HG02870 (cell line): ENCODE measurements at regions not wholly inside any gene's neighbourhood (a gene's known extent, or its start where the extent isn't known, plus 50 kb on each side); places are given as distances from the start of the nearest gene placed in this dataset.

Experiments used
- ATAC-seq: cut with Tn5 transposase; IDR thresholded peaks from one replicate; pipeline ENCODE4 v1.9.1; 2021; ENCODE audit warnings: mild to moderate bottlenecking, moderate library complexity; ENCODE audit not compliant: unreplicated experiment

DNA sequence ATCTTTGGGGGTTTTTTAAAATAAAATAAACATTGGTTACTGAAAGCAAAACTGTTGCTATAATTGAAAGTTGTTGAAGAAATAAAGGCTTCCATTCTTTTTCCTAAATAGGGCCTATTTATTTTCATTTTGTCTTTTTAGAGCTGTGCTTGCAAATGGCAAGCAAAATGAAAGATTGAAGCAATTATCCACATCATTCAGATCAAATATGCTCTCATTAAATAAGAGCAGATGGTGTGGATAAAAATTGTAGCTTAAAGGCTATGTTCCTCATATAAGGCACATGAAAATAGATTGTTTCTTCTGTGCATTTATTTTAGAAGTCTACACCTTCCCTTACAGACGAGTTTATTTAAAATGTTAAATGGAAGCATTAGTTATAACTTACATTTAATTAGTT lies 1317.7 kb downstream of the MRPL39 start:
- ATAC-seq = no peak

DNA sequence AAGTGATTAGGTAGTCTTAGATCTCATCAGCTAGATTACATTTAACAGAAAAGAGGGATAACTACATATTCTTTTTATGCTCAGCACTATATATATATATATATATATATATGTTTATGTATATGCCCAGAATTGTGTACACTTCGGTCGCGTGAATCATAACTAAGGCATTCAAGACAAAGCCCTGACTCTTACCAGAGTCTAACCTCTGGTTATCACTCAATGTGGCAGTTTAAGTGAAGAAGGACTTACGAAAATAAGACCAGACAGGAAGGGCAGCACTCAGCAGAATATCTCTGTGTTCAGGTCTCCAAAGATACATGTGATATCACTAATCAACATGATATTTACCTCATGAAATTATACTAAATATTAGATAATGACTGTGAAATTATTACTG lies 1326.7 kb downstream of the MRPL39 start:
- no peak for ATAC-seq

DNA sequence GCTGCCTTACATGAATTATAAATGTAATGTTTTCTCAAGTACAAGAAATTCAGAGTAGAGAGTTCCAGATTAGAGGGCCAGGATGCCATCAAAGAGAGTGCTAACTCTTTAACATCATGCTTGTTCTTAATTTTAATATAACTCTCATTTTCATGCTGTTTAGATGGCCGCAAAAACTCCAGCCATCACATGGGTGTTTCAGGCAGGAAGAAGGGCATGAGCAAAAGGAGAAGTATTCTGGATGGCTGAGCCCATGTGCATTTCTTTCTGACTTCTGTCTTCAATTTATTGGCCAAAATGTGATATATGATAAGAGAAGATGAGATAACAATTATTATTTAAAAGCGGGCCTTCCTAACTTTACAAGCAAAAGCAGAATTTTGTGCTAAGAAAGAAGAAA lies 1328.6 kb downstream of the MRPL39 start:
- no peak for ATAC-seq

DNA sequence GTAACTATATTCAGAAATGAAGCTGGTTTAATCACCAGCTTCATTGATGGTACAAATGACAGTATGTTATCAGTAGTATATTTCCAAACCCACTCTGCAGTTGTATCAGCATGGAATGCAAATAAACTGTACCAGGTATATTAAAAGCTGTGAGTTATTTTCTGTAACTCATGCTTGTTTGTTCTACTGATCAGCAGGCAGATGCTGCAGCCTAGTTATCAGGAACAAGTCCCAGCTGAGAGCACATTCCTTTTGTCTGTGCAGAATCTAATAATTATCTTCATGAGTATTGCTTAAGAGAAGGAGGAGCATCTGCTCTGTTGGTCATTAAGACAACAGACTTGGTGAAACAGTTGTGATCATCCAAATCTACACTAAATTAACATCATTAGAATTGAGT lies 1331.1 kb downstream of the MRPL39 start:
- ATAC-seq = no peak

DNA sequence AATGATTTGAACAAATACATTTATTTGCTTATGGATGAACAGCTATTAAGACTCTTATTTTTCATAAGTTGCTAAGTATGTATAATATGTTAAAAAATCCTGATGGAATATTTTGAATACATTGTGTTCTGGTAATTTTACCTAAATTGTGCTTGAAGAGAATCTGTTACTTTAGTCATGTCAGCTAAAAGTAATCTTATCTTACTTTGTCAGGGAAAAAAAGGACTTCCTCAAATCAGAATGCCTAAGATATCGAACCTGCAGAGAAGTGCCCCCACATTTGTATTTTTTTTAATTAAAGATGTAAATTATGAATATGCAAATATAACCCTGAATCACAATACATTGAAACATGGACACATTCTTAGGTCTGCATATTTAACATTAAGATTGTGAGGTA lies 1331.7 kb downstream of the MRPL39 start:
- ATAC-seq = no peak

DNA sequence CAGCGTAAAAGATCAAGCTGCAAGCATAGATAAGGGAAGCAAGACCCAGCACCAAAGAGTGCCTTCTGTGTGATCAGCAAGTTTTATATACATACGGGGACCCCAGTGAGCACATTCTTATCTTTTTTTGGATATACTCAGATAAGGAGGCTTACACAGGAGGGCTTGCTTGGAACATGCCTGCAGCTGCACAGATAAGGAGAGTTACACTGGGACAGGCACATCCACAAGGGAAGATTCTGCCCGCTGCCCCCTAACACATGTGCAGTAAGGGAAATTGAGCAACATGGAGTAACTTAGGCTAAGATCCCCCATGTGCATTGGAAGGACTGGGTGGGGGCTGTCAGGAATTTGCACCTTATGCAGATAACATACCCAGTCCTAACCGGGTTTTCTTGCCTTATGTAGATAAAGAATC lies 1334.8 kb downstream of the MRPL39 start:
- ATAC-seq = no peak

DNA sequence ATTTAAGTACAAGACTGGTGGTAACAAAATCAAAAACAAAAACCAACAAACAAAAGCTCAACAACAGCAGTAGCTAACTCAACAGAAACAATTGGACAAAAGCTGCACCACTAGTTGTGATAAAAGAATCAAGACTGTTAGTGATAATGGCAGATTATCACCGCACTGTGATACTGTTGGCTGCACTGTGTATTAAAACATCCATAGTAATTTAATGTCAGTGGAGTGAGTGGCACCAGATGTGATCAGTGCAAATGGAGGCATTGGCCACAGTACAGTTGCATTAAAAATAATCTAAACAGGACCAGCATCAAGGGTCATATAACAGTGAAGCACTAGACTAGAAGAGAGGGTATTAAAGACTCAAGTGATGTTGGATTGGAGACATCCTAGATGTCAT lies 1341.3 kb downstream of the MRPL39 start:
- no peak for ATAC-seq

DNA sequence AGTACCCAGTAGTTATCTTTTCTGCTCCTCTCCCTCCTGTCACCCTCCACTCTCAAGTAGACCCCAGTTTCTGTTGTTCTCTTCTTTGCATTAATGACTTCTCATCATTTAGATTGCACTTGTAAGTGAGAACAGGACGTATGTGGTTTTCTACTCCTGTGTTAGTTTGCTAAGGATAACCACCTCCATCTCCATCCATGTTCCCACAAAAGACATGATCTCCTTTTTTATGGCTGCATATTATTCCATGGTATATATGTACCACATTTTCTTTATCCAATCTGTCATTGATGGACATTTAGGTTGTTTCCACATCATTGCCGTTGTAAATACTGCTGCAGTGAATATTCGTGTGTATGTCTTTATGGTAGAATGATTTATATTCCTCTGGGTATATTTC lies 1346.5 kb downstream of the MRPL39 start:
- ATAC-seq = no peak

DNA sequence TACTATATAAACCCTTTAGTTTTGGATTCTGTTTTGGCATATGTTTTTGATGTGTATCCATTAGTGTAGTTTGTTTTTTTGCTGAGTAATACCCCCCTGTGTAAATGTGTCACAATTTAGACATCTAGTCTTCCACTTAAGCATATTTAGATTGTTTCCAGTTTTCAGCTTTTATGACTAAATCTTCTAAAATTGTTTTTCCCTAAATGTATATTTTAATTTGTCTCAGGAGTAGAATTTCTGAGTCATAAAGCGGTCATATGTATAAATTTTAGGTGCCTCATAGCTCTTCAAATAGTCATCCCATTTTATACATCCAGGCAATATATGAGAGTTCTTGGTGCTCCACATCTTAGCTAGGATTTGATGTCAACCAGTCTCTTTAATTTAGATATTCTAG lies 1348.0 kb downstream of the MRPL39 start:
- no peak for ATAC-seq

DNA sequence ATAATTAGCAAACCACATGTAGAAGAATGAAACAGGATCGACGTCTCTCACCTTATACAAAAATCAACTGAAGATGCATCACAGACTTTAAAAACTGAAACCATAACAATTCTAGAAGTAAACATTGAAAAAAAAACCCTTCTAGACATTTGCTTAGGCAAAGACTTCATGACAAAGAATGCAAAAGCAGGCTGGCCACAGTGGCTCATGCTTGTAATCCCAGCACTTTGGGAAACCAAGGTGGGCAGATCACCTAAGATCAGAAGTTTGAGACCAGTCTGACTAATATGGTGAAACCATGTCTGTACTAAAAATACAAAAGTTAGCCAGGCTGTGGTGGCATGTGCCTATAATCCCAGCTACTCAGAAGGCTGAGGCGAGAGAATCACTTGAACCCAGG lies 1351.7 kb downstream of the MRPL39 start:
- no peak for ATAC-seq

DNA sequence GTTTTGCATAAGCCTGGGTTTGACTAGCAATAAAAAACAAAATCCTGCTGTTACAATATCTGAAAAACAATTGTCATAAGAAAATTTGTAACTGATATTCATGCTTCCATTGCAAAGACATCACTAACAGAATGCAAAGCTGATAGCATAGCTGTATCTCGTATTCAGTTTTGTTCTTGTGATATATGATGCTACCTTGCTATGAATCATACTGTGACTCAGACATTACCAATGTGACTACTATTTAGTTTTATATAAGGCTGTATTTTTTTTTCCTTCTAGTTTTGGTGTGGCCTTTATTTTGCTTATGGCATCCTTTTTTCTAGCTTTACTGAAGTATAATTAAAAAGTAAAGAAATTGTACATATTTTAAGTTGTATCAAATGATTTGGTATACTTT lies 1381.8 kb downstream of the MRPL39 start:
- no peak for ATAC-seq

DNA sequence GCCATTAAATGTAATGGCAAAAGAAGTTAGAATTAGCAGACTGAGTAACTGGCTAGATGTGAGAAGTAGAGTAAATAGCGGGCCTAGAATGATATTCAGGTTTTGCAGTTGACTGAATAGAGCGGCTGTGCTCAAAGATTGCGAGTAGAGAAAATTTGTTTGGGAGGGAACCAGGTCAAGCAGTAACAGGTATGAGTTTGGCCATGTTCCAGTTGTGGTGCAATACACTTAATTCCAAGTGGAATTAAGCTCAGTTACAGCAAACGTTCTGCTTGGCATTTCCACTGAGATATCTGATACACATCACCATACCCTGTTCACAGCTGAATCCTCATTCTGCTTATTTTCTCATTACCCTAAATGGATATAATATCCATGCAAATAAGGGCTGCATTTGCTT lies 1382.9 kb downstream of the MRPL39 start:
- ATAC-seq = no peak

DNA sequence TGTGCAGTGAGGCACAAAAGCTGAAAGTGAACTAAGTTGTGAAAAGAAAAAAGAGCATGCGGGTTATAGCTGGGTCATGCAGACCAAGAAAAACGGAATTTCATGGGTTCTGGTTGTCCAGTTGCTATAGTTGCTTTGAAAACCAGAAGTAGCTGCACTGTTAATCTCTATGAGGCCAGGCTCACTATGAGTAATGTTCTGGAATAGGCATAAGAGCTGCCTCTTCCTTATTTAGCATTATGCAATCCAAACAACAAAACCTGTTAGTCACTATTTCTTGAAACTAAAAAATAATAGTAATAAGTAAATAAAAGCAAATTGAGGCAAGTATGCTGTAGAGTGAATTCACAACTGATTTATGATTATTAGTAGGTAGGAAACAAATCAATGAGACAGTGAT lies 1383.7 kb downstream of the MRPL39 start:
- ATAC-seq = no peak

DNA sequence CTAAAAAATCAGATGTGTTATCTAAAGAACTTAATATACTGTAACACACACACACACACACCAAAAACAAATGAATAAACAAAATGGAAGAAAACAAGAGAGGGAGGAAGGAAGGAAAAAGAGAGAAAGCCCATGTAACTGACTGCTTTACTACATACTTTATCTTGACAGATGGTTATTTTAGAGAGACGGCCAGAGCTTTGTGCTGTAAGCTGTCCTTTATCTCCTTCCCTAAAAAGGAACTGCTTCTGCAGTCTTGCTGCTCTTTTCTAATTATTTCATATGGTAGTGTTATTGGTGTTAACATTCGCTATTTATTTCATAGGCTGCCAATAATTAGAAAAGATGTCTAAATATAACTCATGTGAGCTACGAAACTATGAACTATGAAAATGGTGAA lies 1384.6 kb downstream of the MRPL39 start:
- ATAC-seq = no peak

DNA sequence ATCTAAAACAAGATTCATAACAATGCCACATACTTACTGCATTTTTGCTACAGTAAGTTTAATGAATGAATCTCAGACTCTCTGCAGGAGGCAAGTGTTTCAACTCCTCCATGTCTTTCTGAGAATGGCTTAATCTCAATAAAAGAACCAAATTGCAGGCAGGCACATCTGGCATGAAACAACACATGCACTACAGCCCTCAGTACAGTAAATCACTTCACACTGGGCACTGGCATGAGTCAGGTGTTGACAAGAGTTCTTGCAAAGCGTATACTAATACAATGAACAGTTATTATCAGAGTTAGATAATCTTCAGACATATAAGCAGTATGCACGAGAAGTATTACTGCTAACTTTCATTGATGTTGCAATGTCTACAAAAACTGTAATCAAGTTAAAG lies 1386.8 kb downstream of the MRPL39 start:
- no peak for ATAC-seq

DNA sequence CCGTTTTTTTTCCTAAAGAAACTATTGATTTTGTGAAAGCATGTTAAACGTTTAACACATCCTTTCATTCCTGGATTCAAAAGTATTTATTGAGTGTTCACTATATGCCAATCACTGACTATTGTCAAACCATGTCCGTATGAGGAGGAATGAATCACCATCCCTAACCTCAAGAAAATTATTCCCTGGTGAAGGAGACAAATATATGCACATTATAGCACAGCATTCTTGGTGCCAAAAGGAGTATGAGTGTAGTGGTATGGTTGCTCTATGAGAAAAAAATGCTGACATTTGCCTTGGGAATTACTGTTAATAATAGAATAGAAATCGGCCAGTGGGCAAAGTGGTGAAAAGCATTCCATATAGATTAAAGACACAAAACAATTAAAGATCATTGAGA lies 1390.1 kb downstream of the MRPL39 start:
- ATAC-seq = no peak

DNA sequence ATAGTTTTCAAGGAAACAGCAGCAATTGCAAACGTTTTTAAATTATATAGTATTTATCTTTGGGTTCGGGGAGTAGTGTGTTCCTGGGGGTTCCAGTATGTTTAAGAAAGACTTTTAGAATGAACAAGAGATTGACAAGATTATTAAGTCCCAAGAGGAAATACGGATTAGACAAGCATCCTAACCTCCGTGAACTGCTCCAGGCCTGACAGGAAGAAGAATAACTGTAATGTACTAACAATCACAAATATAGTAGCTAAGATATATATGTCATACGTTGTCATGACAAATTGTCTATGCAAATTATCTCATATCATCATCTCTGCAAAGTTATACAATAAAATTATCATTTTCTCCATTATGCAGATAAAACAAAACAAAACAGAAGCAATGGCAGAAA lies 1397.2 kb downstream of the MRPL39 start:
- ATAC-seq = no peak

DNA sequence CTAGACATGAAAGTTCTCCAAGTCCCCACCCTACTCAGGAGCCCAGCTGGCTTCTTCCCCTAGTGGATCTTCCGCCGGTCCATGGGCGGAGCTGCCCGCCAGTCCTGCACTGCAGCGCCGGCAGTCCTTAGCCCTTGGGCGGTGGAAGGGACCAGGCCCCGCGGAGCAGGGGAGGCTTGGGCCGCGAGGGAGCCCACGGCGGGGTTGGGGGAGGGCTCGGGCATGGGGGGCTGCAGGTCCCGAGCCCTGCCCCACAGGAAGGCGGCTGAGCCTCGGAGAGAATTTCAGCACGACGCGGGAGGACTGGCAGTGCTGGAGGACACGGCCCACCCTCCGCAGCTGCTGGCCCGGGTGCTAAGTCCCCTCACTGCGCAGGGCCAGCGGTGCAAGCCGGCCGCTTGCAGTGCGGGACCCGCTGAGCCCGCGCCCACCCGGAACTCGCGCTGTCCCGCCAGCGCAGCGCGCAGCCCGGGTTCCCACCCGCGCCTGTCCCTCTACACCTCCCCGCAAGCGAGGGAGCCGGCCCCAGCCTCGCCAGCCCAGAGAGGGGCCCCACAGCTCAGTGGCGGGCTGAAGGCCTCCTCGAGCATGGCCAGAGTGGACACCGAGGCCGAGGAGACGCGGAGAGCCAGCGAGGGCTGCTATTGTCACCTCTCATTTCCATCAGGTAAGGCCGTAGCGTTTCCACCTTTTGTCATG lies 1398.6 kb downstream of the MRPL39 start:
- no peak for ATAC-seq

DNA sequence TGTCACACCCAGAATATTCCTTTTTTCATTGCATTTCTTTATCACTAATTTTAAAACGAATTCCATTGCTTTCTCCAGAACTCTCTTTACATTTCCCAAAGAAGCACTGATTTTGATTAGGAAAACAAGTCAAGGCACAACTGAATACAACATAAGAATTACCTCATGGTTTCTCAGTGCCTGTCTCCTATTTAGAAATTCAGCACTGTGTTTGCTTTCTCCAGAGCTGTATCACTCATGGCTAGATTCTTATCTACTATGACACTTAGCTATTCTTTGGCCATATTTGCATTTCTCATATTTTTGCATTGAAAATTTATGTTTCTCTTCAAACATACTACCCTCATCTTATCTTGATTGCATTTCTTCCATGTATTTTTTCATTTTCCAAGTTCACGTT lies 1402.0 kb downstream of the MRPL39 start:
- ATAC-seq = no peak

DNA sequence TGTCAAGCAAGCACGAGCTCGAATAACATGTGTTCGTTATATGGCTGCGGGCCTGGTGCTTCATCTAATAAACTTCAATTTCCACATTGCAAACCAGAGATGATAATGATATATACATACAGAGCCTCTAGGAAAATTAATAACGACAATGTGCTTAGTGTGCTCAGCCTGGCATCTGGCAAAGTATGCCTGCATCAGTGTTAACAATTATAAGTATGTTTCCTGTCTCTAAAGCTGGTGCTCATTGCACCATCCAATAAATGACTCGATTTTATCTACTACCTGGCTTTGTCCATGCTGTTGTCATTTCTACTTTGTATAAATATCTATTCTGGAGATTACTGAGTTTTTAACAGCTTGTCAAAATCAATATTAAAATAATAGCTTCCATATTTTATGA lies 1402.6 kb downstream of the MRPL39 start:
- ATAC-seq = no peak

DNA sequence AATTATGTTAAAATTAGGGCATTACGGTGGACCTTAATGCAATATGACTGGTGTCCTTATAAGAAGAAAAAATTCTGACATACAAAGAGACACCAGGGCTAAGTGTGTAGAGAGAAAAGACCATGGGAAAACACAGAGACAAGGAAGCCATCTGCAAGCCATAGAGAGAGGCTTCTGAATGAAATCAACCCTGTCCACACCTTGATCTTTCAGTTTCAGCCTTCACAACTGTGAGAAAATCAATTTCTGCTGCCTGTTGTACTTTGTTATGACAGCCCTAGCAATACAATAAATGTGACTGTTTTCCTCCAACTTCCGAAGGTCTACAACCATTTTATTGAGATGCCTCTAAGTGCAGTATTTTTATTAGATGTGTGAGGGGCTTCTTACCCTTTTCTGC lies 1407.2 kb downstream of the MRPL39 start:
- ATAC-seq = peak; percentile 82

DNA sequence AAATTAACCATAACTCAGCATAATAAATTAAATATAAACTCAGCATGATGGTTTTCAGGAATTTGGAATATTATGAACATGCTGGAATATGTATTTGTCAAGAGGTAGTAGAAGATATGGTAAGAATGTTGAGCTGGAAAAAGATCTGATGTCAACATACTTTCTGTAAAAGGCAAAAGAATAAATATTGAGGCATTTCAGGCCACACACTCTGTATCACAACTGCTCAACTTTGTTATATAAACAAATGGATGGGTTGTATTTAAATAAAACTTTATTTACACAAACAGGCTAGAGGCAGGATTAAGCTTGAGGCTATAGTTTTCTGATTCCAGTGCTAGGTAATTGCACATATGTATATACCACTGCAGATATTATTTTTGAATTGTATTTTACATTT lies 1409.4 kb downstream of the MRPL39 start:
- ATAC-seq = no peak

DNA sequence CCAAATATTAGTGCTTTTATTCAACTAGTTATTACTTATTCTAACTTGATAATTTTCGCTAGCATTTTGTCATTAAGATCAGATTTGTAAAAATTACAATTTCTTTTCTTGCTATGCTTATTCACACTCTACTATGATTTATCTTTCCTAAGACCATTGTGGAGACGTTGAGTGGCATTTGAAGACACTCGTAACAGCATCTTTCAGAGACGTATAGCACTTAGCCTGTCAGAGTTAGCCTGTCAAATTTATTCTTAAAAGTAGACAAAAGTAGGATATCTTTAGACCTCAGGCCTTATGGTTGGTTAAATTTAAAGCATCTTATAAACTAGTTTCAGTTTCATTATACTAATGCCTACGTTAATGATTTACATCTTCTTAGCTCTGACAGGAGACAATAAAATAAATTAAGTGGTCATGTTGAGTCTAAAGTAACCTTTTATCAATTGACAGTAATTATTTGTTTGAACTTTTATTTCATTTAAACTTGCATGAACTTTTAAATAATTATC lies 1410.1 kb downstream of the MRPL39 start:
- ATAC-seq = no peak
